ENCODE measurements at regions not wholly inside any gene's neighbourhood (a gene's known extent, or its start where the extent isn't known, plus 50 kb on each side); places are given as distances from the start of the nearest gene placed in this dataset.

- TF ChIP-seq TAF1 (IDR thresholded peaks at IDR 0.05; ENCODE audit: low read depth): no peak
- no peak for TF ChIP-seq CTCF (IDR thresholded peaks at IDR 0.05; ENCODE audit: poor library complexity, severe bottlenecking)
- peak; percentile 97 for TF ChIP-seq EP300 (conservative IDR thresholded peaks at IDR 0.05; ENCODE audit: poor library complexity, severe bottlenecking)
- peak; percentile 71 for TF ChIP-seq POLR2AphosphoS5 (IDR thresholded peaks at IDR 0.05)
- TF ChIP-seq SMC3 (conservative IDR thresholded peaks at IDR 0.05; ENCODE audit: poor library complexity): peak; percentile 43
- TF ChIP-seq RAD21 (conservative IDR thresholded peaks at IDR 0.05): peak; percentile 52
These were observed 470.5 kb upstream of the ETAA1 start for GRCh38 chr2:66926594-66927112.
